ENCODE measurements at regions not wholly inside any gene's neighbourhood (a gene's known extent, or its start where the extent isn't known, plus 50 kb on each side); places are given as distances from the start of the nearest gene placed in this dataset.

GRCh38 chr6:43940393-43941087 lies 170.5 kb downstream of the VEGFA start:
- TF ChIP-seq CTCF (IDR thresholded peaks at IDR 0.05; ENCODE audit: low read depth, low read length, missing control alignments), result no peak
- DNase-seq (ENCODE audit: low read depth), result no peak
- no peak overlapping the region for H3K4me3 ChIP-seq (ENCODE audit: low read depth, low read length)

- no peak for DNase-seq (ENCODE audit: low read depth)
- TF ChIP-seq CTCF (IDR thresholded peaks at IDR 0.05; ENCODE audit: low read depth, low read length, missing control alignments), result no peak
- H3K4me3 ChIP-seq (ENCODE audit: low read depth, low read length), result no peak overlapping the region
Measured at GRCh38 chr6:43940071-43940392, 170.0 kb downstream of the VEGFA start.

- no peak overlapping the region for H3K4me3 ChIP-seq (ENCODE audit: low read depth, low read length)
- no peak for TF ChIP-seq CTCF (IDR thresholded peaks at IDR 0.05; ENCODE audit: low read depth, low read length, missing control alignments)
- no peak for DNase-seq (ENCODE audit: low read depth)
Measured at GRCh38 chr6:43939281-43940070, 169.5 kb downstream of the VEGFA start.

GRCh38 chr6:43938178-43939105 lies 168.4 kb downstream of the VEGFA start:
- DNase-seq (ENCODE audit: low read depth), result no peak
- TF ChIP-seq CTCF (IDR thresholded peaks at IDR 0.05; ENCODE audit: low read depth, low read length, missing control alignments), result no peak
- H3K4me3 ChIP-seq (ENCODE audit: low read depth, low read length), result no peak overlapping the region

- no peak for TF ChIP-seq CTCF (IDR thresholded peaks at IDR 0.05; ENCODE audit: low read depth, low read length, missing control alignments)
- DNase-seq (ENCODE audit: low read depth), result no peak
- H3K4me3 ChIP-seq (ENCODE audit: low read depth, low read length), result no peak overlapping the region
Measured at GRCh38 chr6:43937236-43938177, 167.5 kb downstream of the VEGFA start.

- H3K4me3 ChIP-seq (ENCODE audit: low read depth, low read length), result no peak overlapping the region
- no peak for DNase-seq (ENCODE audit: low read depth)
- no peak for TF ChIP-seq CTCF (IDR thresholded peaks at IDR 0.05; ENCODE audit: low read depth, low read length, missing control alignments)
Measured at GRCh38 chr6:43936476-43936875, 166.5 kb downstream of the VEGFA start.
